ENCODE measurements at regions not wholly inside any gene's neighbourhood (a gene's known extent, or its start where the extent isn't known, plus 50 kb on each side); places are given as distances from the start of the nearest gene placed in this dataset.
A peak's percentile ranks its signal among the peaks of the same experiment; 100 is the strongest.

DNA sequence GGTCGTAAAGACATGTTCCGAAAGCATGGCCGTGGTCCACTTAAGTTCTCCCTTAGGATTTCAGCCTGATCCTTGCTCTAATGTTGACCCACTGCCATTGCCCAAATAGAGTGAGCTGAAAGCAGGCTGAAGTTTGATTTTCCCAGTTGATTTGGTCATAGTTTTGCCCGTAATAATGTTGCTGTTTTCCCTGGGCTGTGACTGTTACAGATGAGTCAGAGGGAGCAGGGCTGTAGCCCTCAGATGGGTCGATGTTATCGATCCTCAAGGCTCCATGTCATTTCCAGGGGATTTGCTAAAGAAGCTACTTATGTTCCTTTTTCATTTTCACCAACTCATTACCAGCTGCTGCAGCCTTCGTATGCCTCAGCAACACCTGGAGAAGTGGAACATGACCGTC, 169.0 kb upstream of the ZFHX3 start:
- Histone ChIP-seq H3K4me3 (no peak overlapping the region), H3K27me3 (no peaks in the 10 kb centered on the region), H3K9me3 (peaks cover 0 to 4% (median 0%) of the 10 kb centered on the region in 4 donors), H3K36me3 (no peaks in the 10 kb centered on the region), H3K27ac (no peak overlapping the region), H3K4me1 (no peaks in the 10 kb centered on the region)
- TF ChIP-seq POLR2A (IDR thresholded peaks at IDR 0.05): no peak
- TF ChIP-seq CTCF (IDR thresholded peaks at IDR 0.05): no peak
- DNase-seq: no peak

GRCh38 chr16:73215678-73216377, 167.9 kb upstream of the ZFHX3 start:
- Histone ChIP-seq H3K27me3 (no peaks in the 10 kb centered on the region), H3K27ac (peak overlapping the region in 1 of 4 donors; percentile 11), H3K9me3 (peaks cover 0 to 4% (median 0%) of the 10 kb centered on the region in 4 donors), H3K4me3 (no peak overlapping the region), H3K4me1 (no peaks in the 10 kb centered on the region), H3K36me3 (no peaks in the 10 kb centered on the region)
- TF ChIP-seq POLR2A (IDR thresholded peaks at IDR 0.05) (no peak), CTCF (IDR thresholded peaks at IDR 0.05) (no peak)
- DNase-seq: no peak

DNA sequence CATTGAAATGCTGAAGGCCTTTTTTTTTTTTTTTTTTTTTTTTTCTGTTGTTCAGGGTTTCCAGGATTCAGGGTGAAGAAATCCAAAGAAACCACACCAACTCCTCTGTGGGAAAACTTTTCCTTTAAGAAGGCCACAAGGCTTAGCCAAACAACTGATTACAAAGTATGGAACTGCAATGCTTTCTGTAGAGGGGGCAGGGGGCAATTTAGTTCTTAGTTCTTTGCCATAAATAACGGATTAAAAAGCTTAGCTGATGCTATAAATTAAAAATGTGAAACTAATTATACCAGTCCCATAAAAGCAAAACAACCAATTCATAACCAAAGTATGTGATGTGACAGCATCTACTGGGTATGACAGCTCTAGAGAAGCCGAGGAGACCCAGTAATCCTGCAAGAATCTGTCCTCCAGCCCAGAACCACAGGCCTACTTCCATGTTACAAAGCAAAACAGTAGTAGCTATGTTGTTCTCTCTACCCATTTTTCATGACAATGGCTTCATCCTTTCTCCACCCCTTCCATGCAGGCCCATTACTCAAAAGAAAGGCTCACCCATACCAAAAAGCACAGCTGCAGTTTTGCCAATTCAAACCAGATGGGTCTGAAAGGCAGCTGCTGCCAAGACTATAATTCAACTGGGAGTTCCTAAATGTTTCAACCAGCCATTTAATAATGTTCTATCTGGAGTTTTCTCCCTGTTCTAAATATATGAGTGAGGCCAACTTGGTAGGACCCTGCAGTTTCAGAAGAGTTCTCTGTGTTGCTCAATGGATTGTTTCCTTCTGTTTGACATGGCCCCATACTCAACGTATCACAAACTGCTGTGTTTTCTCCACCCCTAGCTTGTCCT, 167.1 kb upstream of the ZFHX3 start:
- no peak for TF ChIP-seq CTCF (IDR thresholded peaks at IDR 0.05)
- no peak for TF ChIP-seq POLR2A (IDR thresholded peaks at IDR 0.05)
- Histone ChIP-seq H3K36me3 (no peaks in the 10 kb centered on the region), H3K4me3 (no peak overlapping the region), H3K27ac (no peak overlapping the region), H3K9me3 (peaks cover 0 to 4% (median 0%) of the 10 kb centered on the region in 4 donors), H3K4me1 (no peaks in the 10 kb centered on the region), H3K27me3 (no peaks in the 10 kb centered on the region)
- no peak for DNase-seq

DNA sequence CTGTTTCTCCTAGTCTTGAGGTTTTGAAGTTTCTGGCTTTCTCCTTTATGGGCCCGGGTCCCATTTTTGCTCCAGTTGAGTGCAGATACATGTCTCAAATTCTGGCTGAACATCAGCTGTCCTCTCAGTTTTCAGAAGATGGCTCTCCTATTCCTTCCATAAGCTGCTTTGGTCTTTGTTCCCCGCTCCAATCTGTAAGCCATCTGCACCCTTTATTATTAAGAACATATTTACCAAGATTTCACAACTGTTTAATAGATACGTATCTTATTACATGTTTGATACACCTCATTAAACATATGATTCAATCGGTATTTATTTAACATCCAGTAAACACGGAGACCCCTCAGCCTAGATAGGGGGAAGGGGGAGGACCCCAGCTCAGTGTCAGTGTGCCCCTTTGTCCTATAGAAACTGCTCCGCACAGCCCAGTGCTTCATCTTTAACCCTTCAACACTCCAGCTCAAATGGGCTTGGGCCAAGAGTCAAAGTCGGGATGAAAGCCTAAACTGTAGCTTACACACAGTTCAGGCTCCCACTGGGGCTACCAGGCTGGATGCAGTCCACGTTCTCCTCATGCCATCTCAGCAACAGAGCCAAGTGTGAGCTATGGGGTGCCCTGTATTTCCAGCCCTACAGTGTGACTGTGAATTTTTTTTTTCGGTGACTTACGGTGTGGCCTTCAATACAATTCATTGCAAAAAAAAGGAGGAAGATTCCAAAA, 166.0 kb upstream of the ZFHX3 start:
- no peak for DNase-seq
- H3K4me1 ChIP-seq: no peaks in the 10 kb centered on the region
- H3K27me3 ChIP-seq: no peaks in the 10 kb centered on the region
- H3K36me3 ChIP-seq: no peaks in the 10 kb centered on the region
- TF ChIP-seq POLR2A (IDR thresholded peaks at IDR 0.05): no peak
- no peak for TF ChIP-seq CTCF (IDR thresholded peaks at IDR 0.05)
- H3K9me3 ChIP-seq: peaks cover 0 to 7% (median 0%) of the 10 kb centered on the region in 4 donors
- H3K4me3 ChIP-seq: no peak overlapping the region
- H3K27ac ChIP-seq: no peak overlapping the region

DNA sequence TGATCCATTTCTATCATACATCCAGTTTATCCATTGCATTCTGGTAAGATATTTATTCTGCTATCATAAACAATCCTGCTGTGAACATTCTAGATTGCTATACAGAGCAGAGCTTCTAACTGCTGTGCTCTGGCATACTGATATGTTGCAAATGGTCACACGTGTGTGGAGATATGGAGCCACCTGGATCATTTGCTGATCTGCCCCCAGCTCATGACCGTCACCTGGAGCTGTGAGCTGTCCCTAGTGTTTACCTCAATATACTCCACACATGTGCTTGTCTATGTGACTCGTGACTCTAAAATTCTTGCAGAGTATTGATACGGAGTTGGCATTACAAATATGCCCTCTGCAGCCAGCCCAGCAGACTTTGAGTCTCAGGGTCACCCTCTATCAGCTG, 164.5 kb upstream of the ZFHX3 start:
- H3K27me3 ChIP-seq: no peaks in the 10 kb centered on the region
- no peak for DNase-seq
- no peaks in the 10 kb centered on the region for H3K4me1 ChIP-seq
- H3K9me3 ChIP-seq: peaks cover 0 to 7% (median 0%) of the 10 kb centered on the region in 4 donors
- no peak overlapping the region for H3K4me3 ChIP-seq
- H3K36me3 ChIP-seq: no peaks in the 10 kb centered on the region
- TF ChIP-seq CTCF (IDR thresholded peaks at IDR 0.05) (no peak), POLR2A (IDR thresholded peaks at IDR 0.05) (no peak)
- no peak overlapping the region for H3K27ac ChIP-seq
